IPS-18a (cell line): ENCODE measurements at regions not wholly inside any gene's neighbourhood (a gene's known extent, or its start where the extent isn't known, plus 50 kb on each side); places are given as distances from the start of the nearest gene placed in this dataset.
"Not testable (repeated sequence)": the region's sequence is repeated elsewhere in the genome, so short reads cannot be mapped to it uniquely, and the experiment has no call there.

Experiments
- H3K27ac ChIP-seq: one replicate; pipeline ENCODE4 v1.5.1; 2013; ENCODE audit warnings: low read length
- H3K27me3 ChIP-seq: one replicate; pipeline ENCODE4 v1.6.1; 2013; ENCODE audit warnings: mild to moderate bottlenecking, low read length; ENCODE audit not compliant: control insufficient read depth, insufficient read depth
- H3K36me3 ChIP-seq: one replicate; pipeline ENCODE4 v1.6.1; 2013; ENCODE audit warnings: low read depth, low read length; ENCODE audit not compliant: control insufficient read depth
- H3K4me1 ChIP-seq: one replicate; pipeline ENCODE4 v1.6.1; 2013; ENCODE audit warnings: low read depth, low read length; ENCODE audit not compliant: control insufficient read depth
- H3K4me3 ChIP-seq: one replicate; pipeline ENCODE4 v1.5.1; 2013; ENCODE audit warnings: low read length
- H3K9ac ChIP-seq: one replicate; pipeline ENCODE4 v1.6.1; 2013; ENCODE audit warnings: mild to moderate bottlenecking, low read length, moderate library complexity
- H3K9me3 ChIP-seq: one replicate; pipeline ENCODE4 v1.6.1; 2013; ENCODE audit warnings: low read depth, low read length; ENCODE audit not compliant: control insufficient read depth

DNA sequence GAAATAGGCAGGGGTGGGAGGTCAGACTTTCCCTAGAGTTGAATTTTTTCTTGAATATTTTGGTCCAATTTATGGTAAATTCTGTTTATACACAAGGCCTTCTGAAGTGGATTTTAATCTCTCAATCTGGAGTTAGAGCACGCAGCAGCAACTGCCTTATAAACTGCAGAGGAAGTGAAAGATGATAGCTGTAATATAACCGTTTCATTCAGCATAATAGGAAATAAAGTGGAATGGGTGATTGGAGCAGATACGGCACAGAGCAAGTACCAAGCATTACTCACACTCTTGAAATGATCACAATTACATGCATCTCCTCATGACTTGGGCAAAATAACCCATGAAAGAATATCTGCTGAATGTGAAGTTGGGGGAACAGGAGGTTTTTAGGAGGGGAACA, 106.8 kb downstream of the ARRDC4 start:
- Histone ChIP-seq H3K9me3 (no peaks in the 10 kb centered on the region), H3K27ac (no peak overlapping the region), H3K4me1 (peaks cover 3% of the 10 kb centered on the region), H3K9ac (no peak overlapping the region), H3K27me3 (no peaks in the 10 kb centered on the region), H3K4me3 (no peak overlapping the region), H3K36me3 (no peaks in the 10 kb centered on the region)

DNA sequence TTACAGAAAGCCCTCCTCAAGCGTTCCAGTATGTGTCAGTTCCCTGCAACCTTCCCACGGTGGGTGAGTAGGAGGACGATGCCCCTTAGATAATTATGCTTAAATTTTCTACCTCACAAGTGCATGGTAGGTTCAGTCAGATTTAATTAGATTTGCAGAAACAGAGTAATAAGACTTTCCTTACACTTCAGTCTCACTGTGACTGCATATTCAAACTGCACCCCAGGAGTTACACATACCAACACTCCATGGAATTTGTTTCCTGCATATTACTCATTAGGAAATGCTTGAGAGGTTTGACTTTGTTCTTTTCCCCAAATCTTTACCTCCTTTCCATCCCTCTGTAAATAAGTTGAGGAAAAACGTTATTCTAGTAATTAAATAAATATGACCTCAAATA, 108.8 kb downstream of the ARRDC4 start:
- Histone ChIP-seq H3K9ac (no peak overlapping the region), H3K4me3 (no peak overlapping the region), H3K9me3 (no peaks in the 10 kb centered on the region), H3K4me1 (peaks cover 3% of the 10 kb centered on the region), H3K27ac (no peak overlapping the region), H3K36me3 (no peaks in the 10 kb centered on the region), H3K27me3 (no peaks in the 10 kb centered on the region)

DNA sequence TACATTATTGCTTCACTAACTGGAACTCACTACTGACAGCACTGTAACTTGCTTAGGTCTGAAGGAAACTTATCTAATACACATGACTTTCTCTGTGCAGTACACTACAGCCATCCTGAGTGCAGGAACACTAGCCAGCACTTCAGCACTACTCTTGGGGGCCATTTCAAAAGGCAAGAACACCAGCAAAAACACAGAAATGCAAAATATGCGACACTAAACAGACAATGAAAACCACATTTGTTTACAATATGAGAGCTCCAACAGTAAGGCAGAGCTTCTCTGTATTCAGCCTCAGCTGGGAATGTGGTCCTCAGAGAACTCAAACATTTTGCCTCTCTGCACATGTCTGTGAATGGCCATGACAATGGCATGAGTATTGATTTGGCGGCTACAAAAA, 109.6 kb downstream of the ARRDC4 start:
- Histone ChIP-seq H3K27me3 (no peaks in the 10 kb centered on the region), H3K4me1 (peaks cover 3% of the 10 kb centered on the region), H3K9me3 (no peaks in the 10 kb centered on the region)

DNA sequence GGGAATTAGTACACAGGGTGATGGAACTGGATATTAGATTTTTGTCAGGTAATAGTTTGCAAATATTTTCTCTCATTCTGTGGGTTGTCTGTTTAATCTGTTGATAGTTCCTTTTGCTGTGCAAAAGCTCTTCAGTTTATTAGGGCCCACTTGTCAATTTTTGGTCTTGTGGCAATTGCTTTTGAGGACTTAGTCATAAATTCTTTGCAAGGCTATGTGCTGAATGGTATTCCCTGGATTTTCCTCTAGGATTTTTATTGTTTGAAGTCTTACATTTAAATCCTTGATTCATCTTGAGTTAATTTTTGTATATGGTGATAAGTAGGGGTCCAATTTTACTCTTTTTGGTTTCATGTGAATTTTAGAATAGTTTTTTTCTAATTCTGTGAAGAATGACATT, 111.3 kb downstream of the ARRDC4 start:
- no peaks in the 10 kb centered on the region for H3K9me3 ChIP-seq
- H3K36me3 ChIP-seq = no peaks in the 10 kb centered on the region
- H3K4me3 ChIP-seq = no peak overlapping the region
- no peak overlapping the region for H3K27ac ChIP-seq
- no peak overlapping the region for H3K9ac ChIP-seq
- peaks cover 3% of the 10 kb centered on the region for H3K4me1 ChIP-seq
- H3K27me3 ChIP-seq = no peaks in the 10 kb centered on the region

More for the DNA sequence above, 109.6 kb downstream of the ARRDC4 start:
- Histone ChIP-seq H3K9ac (no peak overlapping the region), H3K36me3 (no peaks in the 10 kb centered on the region), H3K4me3 (no peak overlapping the region), H3K27ac (no peak overlapping the region)

DNA sequence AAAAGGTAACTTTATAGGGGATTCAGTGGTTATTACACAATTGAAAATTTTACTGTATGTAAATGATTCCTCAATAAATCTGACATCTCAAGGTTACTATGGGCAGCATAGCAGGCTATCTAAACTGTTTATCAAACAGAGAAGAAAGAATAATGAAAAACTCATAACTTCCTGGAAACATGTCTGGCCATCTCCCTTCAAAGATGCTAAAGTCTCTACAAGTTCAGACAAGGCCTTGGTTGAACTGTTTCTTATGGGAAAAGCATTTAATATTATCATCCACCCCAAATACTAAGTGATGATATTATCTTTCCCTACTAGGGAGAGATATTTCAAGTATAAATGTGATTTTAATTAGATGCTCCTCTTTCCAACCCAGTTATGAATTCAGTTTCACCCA, 114.9 kb downstream of the ARRDC4 start:
- Histone ChIP-seq H3K27ac (no peak overlapping the region), H3K4me1 (no peaks in the 10 kb centered on the region), H3K9me3 (no peaks in the 10 kb centered on the region), H3K4me3 (no peak overlapping the region), H3K27me3 (no peaks in the 10 kb centered on the region), H3K9ac (no peak overlapping the region), H3K36me3 (no peaks in the 10 kb centered on the region)

DNA sequence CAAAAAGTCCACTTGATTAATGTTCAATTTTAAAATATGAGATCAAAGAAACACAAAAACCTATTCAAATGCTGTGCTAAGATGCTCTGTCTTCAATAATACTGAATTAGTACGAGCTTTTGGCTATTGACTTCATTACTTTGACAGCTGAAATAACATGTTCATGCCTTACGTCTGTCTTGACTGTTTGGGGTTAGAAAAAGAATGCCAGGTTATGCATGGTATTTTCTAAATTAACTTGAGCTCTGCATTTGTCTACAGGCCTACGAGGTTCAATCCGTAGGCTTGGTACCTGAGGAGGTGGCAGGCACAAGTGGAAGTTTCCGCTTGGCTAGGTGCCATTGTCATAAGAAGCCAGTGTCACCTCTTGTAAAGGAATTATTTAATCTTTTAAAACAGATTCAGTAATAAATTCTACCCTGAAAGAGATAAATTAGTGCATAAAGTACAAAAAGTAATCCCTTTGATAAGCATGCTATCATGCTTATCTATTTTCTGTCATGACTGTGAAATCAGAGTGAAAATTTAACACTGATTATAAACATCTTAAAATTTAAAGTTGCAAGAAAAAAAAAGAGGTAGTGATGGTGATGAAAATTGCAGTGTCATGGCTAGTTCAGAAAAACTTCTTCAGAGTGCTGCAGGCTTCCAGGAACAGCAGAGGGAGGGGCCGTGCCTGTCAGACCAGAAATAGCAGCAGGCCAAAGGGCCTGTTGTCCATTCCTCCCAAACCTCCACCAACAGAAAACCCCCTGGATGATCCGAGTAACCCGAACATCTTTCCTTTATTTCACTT, 115.7 kb downstream of the ARRDC4 start:
- Histone ChIP-seq H3K4me3 (no peak overlapping the region), H3K36me3 (no peaks in the 10 kb centered on the region), H3K9me3 (no peaks in the 10 kb centered on the region), H3K27me3 (no peaks in the 10 kb centered on the region), H3K9ac (no peak overlapping the region), H3K4me1 (no peaks in the 10 kb centered on the region), H3K27ac (no peak overlapping the region)

DNA sequence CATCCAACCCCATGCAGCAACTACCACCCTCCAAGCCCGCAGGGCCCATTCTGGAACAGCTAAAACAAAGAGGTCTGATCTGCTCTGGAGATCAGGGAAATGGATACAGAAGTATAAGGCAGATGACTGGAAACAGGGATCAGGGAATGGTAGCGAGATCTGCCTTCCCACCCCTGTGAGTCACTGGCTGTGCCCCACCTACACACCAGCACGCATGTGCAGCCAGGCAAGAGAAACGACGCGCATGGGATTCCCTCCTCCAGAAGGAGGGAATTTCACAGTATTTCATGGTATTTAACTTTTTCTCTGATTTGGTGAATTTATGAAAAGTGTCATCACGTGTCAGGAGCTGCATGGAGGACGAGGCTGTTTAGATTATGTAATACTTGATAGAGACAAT, 116.7 kb downstream of the ARRDC4 start:
- H3K9me3 ChIP-seq = no peaks in the 10 kb centered on the region
- no peak overlapping the region for H3K4me3 ChIP-seq
- no peaks in the 10 kb centered on the region for H3K4me1 ChIP-seq
- H3K36me3 ChIP-seq = no peaks in the 10 kb centered on the region
- no peaks in the 10 kb centered on the region for H3K27me3 ChIP-seq
- H3K27ac ChIP-seq = no peak overlapping the region
- no peak overlapping the region for H3K9ac ChIP-seq

DNA sequence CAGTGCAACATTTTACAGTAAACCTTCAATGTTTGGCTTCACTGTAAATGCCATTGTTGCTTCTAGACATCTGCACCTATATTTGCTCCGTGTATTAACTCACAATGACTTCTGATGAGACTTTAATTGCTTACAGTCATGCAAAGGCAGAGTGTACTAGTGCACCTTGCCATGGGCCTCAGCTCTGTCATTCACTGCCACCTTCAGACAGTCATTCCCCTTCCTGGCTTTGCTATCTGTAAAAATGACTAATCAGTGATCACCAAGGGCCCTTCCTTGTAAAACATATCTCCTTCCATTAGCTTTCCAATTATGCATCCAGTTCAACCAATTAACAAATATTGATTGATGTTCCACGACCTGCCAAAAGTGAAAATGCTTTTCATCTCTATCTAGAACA, 120.3 kb downstream of the ARRDC4 start:
- Histone ChIP-seq H3K4me1 (no peaks in the 10 kb centered on the region), H3K27ac (no peak overlapping the region), H3K9me3 (no peaks in the 10 kb centered on the region), H3K9ac (no peak overlapping the region), H3K4me3 (no peak overlapping the region), H3K27me3 (no peaks in the 10 kb centered on the region), H3K36me3 (no peaks in the 10 kb centered on the region)

DNA sequence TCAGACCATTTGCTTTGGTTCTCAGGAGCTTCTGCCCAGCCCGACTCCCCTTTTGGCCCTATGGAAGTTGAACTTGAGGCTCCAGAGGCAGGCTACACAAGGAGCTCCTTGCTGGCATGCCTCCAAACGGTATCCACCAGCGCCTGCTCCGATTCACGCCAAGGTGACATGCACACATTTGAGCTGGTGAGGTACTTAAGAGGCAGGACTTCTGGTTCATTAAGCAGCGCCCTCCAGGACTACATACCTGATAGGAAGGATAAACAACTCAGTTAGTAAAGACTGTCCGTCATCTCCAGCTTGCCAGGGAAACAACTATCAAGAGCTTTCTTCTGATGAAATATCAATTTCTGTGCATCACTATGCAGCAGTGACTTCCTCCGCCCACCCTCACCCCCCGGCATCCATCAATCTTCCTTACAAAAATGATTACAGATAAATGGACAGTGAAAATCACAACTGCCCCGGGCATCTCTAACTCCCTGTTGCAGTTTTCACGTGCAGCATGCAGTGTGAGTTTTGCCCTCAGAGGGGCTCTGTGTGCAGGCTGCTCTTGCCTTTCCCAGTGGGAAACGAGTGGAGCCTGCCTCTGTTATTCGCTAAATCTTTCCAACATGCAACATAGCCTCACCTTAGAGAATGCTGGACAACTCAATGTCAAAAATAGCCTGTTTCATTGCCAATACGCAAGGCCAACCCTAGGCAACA, 122.9 kb downstream of the ARRDC4 start:
- Histone ChIP-seq H3K36me3 (no peaks in the 10 kb centered on the region), H3K9ac (no peak overlapping the region), H3K27me3 (no peaks in the 10 kb centered on the region), H3K4me3 (no peak overlapping the region), H3K4me1 (peaks cover 5% of the 10 kb centered on the region), H3K9me3 (no peaks in the 10 kb centered on the region), H3K27ac (no peak overlapping the region)

DNA sequence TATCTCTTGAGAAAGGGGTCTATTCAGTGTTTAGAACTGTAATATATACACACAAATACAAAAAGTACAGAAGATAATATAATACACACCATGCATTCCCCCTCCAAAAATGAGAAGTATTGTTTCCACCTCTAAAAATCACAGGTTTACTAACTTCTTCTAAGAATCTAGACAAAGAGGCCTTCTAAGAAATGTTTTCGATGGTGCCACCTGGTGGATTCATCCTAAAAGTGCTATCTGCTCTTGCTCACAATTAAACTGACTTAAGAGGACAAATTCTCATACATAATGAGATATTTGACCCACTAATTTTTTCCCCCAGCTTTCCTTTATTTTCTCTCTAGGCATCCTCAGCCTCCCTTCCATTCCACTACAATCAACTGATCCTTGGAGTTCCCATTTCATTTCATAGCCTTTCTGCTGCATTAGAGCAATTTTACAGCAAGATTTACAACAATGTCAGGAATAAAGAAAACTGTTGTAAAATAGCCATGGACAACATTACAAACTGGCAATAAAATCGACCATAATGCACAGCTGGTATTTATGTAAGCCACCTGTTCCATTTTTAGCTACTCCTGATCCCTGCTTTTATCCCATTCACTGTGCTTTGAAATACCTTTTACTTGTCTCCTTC, 124.6 kb downstream of the ARRDC4 start:
- peaks cover 5% of the 10 kb centered on the region for H3K4me1 ChIP-seq
- H3K4me3 ChIP-seq = no peak overlapping the region
- no peaks in the 10 kb centered on the region for H3K9me3 ChIP-seq

DNA sequence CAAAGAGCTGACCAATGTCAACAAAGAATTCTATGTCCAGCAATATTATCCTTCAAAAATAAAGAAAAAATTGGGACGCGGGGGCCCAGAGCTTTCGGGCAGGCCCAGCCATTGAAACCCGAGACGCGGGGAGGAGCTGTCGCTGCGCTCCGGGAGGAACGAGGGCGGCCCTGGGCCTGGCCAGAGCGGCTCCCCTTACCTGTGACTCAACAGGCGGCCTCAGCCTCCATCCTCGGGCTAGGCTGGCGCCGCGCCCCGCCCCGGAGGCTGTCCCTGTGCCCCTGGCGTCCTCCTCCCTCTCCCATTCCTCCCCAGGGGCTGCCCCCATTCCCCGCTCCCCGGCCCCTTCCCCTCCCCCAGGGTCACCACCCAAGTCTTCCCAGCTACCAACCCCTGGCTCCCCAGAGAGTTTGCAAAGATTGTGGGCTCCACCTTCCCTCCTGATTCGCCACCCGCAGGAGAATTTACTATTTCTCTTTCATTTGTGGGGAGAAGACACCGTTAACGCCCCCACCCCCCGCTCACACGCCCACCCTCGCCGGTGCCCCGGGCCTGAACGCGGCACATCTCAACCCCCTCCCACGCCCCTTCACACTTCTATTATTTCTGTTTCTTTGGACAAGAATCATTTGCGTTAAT, 127.9 kb downstream of the ARRDC4 start:
- not testable (repeated sequence) for H3K27ac ChIP-seq, H3K36me3 ChIP-seq, H3K9me3 ChIP-seq, H3K4me3 ChIP-seq, H3K9ac ChIP-seq, H3K4me1 ChIP-seq, H3K27me3 ChIP-seq

More for the DNA sequence above, 124.6 kb downstream of the ARRDC4 start:
- no peaks in the 10 kb centered on the region for H3K27me3 ChIP-seq
- H3K9ac ChIP-seq = no peak overlapping the region
- H3K27ac ChIP-seq = no peak overlapping the region
- H3K36me3 ChIP-seq = no peaks in the 10 kb centered on the region
